Suprapubic skin (tissue), 3 donors: ENCODE measurements at regions not wholly inside any gene's neighbourhood (a gene's known extent, or its start where the extent isn't known, plus 50 kb on each side); places are given as distances from the start of the nearest gene placed in this dataset.

Source experiments
- POLR2A ChIP-seq, 2 donors: fragments of 450-650 bp; IDR thresholded peaks; one replicate each; pipeline ENCODE4 v1.6.1; 2017; ENCODE audit warnings: antibody characterized with exemption in 2 of 2, mild to moderate bottlenecking in 2 of 2, moderate library complexity in 2 of 2
- TF ChIP-seq, protein P1 (sequence below), 2 donors: fragments of 200-600 bp in 1 of 2; fragments of 450-650 bp in 1 of 2; sonication (generic) in 1 of 2; IDR thresholded peaks; one replicate each; pipeline ENCODE4 v1.5.1; 2016 to 2019; ENCODE audit warnings: antibody characterized with exemption in 2 of 2, mild to moderate bottlenecking in 1 of 2, moderate library complexity in 1 of 2

DNA sequence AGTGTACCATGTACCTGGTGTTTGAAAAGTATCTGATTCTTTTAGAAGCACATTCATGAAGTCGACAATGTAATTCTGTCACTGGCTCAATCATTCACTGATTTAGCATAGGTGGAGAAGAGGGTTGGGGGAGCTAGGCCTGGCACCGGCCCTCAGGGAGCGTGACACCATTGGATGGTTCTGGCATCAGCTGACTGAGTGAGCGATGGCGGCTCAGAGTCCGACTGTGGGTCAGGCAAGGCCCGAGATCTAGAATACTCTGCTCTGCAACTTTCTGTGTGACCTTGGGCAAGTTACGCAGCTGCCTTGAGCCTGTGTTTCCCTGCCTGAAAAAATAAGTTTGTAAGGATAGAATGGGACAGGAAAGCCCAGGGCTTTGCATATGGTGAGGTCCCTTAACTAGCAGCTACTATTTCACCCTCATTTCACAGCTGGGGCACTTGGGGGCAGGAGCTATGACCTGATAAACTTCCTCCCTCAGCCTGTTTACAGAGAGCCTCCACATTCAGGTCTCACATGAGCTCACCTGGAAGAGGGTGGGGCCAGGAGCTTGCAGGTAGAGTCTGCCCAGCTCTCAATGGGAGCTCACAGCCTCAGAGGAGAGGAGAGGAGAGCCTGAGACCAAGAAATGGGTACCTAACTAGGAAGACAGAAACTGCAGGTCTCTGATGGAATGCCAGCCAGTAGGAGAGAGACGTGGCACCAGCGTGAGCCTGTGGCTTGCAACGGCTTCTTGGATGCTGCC, 153.7 kb upstream of the TLE3 start:
- no peak for TF ChIP-seq POLR2A (IDR thresholded peaks at IDR 0.05)
- TF ChIP-seq, protein P1, sequence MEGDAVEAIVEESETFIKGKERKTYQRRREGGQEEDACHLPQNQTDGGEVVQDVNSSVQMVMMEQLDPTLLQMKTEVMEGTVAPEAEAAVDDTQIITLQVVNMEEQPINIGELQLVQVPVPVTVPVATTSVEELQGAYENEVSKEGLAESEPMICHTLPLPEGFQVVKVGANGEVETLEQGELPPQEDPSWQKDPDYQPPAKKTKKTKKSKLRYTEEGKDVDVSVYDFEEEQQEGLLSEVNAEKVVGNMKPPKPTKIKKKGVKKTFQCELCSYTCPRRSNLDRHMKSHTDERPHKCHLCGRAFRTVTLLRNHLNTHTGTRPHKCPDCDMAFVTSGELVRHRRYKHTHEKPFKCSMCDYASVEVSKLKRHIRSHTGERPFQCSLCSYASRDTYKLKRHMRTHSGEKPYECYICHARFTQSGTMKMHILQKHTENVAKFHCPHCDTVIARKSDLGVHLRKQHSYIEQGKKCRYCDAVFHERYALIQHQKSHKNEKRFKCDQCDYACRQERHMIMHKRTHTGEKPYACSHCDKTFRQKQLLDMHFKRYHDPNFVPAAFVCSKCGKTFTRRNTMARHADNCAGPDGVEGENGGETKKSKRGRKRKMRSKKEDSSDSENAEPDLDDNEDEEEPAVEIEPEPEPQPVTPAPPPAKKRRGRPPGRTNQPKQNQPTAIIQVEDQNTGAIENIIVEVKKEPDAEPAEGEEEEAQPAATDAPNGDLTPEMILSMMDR (IDR thresholded peaks at IDR 0.05) = no peak
